TTC549 (cell line): ENCODE measurements at regions not wholly inside any gene's neighbourhood (a gene's known extent, or its start where the extent isn't known, plus 50 kb on each side); places are given as distances from the start of the nearest gene placed in this dataset.

ENCODE experiments used
- FAIRE-seq: peaks from 2 replicates; lab custom pipeline; 2012; peaks lifted over from hg19 to GRCh38; lab: Jason Lieb, UNC

DNA sequence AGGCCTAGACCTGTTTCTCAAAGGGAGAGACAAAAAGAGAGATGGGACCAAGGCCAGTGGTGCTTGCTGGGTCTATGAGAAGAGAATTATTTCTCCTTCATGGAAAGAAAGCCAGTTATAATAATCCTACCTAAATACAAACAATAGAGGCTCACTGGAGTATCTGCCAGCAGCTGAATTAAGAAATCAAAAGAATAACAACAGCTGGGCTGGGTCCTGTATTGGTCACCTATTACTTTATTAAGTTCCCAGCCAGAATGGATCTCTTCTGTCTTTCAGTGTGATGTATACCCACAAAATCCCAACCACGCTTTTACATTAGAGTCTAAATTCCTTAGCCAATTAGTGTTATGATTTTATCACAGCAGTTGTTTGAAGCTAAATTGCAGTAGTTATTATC, 297.8 kb upstream of the DACH1 start:
- FAIRE-seq, result no peak

DNA sequence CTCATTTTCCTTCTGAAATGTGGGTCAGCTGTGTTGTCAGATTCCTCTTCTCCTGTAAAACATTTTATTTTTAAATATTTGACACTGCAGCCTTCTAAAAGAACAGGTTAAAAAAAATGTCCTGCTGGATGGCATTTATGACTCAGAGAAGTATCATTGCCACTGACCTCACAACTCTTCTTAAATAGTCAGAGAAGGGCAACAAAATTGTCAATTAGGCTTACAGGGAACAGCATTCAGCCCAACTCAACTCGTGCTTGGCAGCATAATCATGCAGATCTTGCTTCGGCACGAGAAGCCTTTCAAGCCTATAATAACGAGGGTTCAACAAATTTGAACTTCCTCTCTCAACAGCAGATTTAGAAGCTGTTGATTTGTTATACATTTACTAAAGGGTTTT, 296.7 kb upstream of the DACH1 start:
- no peak for FAIRE-seq

GRCh38 chr13:72160977-72161376, 294.0 kb upstream of the DACH1 start:
- FAIRE-seq, result no peak

DNA sequence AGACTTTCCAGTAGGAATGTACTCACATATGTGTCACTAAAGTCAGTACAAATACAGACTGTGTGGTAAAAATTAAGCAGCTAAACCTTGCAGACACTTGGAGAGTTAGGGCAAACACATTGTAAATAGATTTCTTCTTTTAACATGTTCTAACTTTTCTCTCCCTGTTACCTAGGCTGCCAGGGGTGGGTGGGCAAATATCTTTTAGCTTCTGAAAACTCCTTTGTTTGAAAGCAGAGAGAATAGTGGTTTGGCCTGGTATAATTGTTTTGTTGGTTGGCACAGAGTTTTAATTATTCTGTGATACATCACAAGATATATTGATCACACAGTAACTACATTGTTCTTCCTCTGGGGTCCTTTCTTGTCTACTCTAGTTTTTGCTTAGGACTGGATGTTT, 289.8 kb upstream of the DACH1 start:
- FAIRE-seq, result no peak

DNA sequence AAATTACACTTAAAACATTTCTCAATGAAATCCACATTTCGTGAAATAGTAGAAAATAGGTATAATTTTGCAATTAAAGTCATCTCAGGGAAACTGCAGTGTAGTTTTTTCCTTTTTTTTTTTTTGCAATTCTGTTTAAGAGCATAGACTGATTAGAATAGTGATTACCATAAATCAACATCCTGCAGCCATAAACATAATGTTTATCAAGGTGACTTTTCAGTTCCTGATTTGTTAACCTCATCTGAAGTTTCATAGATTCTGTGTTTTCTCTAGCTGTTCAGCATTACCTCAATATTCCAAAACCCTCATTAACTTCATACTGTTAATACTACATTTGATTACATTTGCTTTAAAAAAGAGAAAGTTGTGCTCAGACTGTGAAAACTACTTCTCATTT, 286.3 kb upstream of the DACH1 start:
- FAIRE-seq, result no peak

- no peak for FAIRE-seq
Observed at GRCh38 chr13:72151241-72151640, 284.2 kb upstream of the DACH1 start.

- FAIRE-seq, result no peak
Observed at GRCh38 chr13:72150502-72150901, 283.5 kb upstream of the DACH1 start.

GRCh38 chr13:72149701-72150100, 282.7 kb upstream of the DACH1 start:
- no peak for FAIRE-seq

DNA sequence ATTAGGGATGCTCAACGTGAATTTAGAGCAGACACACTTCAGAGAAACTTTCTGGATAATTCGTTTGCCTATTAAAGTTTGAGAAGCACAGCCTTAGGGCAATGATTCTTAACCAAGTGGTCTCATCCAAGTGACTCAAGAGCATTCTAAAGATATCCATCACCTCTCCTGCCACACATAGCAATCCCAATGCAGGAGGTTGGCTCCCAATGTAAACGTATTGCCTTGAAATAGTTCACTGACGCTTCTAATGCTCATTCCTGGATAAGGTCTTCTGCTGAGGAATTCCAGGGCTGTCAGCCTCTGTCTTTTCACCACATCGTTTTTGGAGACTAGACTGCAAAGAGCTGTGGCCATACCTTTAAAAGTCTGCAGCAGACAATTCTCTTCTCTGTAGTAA, 279.8 kb upstream of the DACH1 start:
- no peak for FAIRE-seq

DNA sequence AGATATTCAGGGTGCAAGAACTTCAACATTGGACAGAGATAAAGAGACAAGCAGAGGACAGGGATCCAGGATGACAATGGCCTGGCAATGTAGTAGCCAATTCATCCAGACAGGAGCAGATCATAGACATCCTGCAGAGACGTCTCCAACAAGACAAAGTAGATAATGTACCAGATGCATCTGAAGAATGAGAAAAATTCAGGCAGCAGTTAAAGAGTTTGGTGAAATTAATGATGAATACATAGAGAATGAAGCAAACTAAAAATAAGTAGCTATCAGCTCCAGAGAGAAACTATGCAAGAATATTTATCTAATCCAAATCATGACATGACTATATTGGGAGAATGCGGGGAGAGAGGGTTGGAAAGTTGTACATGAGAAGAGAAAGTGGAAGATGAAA, 278.4 kb upstream of the DACH1 start:
- FAIRE-seq, result no peak

DNA sequence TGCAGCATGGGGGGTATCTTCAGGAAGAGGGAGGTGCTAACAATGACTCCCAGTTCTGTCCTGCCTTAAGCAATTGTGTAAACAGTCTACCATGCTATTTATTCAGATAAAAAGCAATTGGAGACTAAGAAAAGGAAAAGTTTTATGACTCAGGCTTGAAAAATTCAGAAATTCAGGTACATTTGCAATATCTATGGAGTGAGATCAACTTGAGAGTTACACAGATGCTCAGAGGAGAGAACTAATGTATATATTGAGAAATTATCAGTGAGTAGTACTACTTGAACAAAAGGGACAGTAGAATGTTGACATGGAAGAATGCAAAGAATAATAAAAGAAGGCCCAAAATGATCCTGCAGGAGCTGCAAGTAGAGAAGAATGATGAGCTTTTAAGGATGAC, 277.6 kb upstream of the DACH1 start:
- FAIRE-seq, result no peak

DNA sequence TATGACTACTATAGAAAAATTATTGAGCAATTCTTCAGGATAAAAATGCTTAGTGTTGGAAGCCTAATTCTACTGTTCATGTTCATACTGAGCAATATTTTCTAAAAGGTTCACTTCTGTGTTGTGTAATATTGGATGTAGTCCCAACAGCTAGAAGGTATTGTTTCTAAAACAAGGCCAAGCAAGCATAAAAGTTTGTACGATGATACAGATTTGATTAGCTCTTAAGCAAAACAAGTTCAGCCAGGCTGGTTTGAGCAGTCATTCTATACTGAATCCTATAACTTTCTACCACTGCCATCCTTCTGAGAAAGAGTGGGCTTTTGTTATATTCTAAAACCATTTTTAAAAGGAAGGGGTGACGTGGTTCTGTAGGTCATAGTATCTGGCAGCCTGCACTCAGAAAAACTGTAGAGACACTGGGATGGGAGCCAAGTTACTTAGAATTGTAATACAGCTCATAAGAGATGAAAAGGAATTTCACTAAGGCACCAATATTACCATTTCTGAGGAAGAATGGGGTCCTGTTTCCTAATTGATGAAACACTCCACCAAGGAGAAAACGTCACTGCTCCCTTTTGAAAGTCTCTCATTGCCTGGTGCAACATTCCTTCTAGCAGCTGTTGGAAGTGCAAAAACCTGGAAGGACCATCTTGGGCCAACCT, 275.0 kb upstream of the DACH1 start:
- no peak for FAIRE-seq

DNA sequence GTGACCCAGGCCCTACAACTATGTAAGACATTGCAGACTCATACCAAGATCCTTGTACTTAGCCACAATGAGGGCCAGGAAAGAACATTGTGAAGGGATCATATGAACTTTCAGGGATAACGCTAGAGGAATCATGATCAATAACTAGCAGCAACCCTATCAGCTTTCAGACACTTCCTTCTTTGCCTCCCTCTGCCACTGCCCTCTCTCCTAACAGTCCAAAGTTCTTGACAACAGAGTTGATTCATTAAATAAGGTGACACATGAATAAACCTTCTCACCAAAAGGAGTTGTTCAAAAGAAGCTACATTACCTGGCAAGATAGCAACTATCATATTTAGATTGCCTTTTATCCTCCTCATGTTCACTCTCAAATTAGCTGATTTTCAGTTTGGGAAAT, 272.2 kb upstream of the DACH1 start:
- no peak for FAIRE-seq

DNA sequence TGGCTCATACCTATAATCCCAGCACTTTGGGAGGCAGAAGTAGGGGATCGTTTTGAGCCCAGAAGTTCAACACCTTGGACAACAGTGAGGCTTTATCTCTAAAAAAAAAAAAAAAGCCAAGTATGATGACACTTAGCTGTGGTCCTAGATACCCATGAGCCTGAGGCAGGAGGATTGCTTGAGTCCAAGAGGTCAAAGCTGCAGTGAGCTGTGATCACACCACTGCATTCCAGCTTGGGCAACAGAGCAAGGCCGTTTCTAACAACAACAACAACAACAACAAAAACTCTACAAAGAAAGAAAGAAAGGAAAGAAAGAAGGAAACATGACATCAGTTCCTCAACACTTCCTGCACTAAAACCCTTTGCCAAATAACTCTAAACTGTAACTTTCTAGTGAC, 265.1 kb upstream of the DACH1 start:
- no peak for FAIRE-seq

DNA sequence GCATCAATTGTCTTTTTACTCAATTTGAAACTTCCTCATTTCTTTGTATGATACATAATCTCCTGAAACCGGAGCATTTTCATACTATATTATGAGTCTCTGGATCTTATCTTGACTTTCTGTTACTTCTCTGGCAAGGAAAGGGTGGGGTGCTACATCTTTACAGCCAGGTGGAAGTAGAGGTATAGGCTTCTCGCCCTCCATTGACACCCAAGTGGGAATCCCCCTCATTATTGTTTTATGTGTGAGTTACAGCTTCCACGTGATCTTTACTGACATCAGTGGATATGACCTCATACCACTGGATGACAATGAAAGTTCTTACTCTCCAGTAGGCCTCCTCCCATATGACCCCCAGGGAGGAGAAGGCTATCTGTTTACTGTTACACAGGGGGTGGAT, 262.1 kb upstream of the DACH1 start:
- no peak for FAIRE-seq

- FAIRE-seq, result no peak
Observed at GRCh38 chr13:72127031-72127430, 260.0 kb upstream of the DACH1 start.

DNA sequence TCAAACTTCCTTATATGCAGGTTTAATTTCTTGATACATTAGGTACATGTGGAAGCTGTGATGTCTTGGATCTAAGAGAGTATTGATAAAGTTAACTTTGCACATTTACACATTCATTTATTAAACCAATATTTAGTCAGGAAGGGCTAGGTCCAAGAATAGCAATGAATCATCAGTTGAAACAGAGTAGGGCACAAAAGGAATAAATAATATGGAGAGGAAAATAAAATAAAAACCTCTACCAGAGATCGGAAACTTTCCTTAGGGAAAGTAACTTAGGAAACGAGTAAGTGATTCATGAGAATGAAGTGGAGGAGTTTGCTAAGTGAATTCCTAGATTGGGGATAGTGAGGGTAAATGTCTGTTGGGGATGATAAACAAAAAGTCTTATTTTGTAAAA, 259.4 kb upstream of the DACH1 start:
- FAIRE-seq, result no peak

DNA sequence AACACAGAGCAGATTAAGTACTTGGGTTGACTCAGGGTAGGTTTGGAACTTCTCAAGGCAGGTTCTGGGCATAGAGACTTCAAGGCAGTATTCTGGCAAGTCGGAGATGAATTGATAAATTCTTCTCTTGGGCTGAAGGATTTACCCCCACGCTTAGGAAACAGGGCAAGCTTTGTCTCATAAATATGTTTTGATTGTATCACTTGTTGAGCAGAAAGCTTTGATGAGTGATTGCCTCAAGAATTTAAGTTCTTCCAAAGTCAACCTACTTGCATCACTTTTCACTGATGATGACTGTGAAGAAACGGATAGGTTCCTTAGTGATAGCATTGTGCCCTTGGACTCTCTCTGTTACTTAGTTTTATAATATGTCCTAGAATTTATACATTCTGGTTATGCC, 258.6 kb upstream of the DACH1 start:
- FAIRE-seq, result no peak

- FAIRE-seq, result no peak
Observed at GRCh38 chr13:72122661-72123255, 255.8 kb upstream of the DACH1 start.

- FAIRE-seq, result no peak
Observed at GRCh38 chr13:72121466-72121865, 254.5 kb upstream of the DACH1 start.

- no peak for FAIRE-seq
Observed at GRCh38 chr13:72120632-72121031, 253.6 kb upstream of the DACH1 start.

- no peak for FAIRE-seq
Observed at GRCh38 chr13:72113931-72114330, 246.9 kb upstream of the DACH1 start.

- no peak for FAIRE-seq
Observed at GRCh38 chr13:72113076-72113475, 246.1 kb upstream of the DACH1 start.

- no peak for FAIRE-seq
Observed at GRCh38 chr13:72112216-72112615, 245.2 kb upstream of the DACH1 start.

GRCh38 chr13:72109863-72110262, 242.9 kb upstream of the DACH1 start:
- no peak for FAIRE-seq
